ENCODE measurements at regions not wholly inside any gene's neighbourhood (a gene's known extent, or its start where the extent isn't known, plus 50 kb on each side); places are given as distances from the start of the nearest gene placed in this dataset.

DNA sequence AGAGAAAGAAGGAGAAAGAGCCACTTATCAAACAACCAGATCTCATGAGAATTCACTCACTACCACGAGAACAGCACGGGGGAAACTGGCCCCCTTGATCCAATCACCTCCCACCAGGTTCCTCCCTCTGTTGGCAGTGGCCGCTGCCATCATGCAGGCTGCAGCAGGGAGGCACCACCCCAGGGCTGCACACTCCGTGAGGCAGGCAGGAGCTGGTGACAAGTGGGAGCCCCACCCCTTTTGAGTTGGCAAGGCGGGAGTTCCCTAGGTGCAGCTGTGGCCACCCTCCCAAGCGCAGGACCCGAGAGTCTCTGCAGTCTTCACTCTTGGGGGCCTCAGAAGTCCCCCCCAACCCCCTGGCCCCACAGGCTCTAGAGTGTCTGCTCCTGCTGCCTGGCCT lies 83.9 kb upstream of the GJB5 start:
- TF ChIP-seq, protein P1, sequence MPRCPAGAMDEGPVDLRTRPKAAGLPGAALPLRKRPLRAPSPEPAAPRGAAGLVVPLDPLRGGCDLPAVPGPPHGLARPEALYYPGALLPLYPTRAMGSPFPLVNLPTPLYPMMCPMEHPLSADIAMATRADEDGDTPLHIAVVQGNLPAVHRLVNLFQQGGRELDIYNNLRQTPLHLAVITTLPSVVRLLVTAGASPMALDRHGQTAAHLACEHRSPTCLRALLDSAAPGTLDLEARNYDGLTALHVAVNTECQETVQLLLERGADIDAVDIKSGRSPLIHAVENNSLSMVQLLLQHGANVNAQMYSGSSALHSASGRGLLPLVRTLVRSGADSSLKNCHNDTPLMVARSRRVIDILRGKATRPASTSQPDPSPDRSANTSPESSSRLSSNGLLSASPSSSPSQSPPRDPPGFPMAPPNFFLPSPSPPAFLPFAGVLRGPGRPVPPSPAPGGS (IDR thresholded peaks at IDR 0.05), result no peak
- TF ChIP-seq, protein P2, sequence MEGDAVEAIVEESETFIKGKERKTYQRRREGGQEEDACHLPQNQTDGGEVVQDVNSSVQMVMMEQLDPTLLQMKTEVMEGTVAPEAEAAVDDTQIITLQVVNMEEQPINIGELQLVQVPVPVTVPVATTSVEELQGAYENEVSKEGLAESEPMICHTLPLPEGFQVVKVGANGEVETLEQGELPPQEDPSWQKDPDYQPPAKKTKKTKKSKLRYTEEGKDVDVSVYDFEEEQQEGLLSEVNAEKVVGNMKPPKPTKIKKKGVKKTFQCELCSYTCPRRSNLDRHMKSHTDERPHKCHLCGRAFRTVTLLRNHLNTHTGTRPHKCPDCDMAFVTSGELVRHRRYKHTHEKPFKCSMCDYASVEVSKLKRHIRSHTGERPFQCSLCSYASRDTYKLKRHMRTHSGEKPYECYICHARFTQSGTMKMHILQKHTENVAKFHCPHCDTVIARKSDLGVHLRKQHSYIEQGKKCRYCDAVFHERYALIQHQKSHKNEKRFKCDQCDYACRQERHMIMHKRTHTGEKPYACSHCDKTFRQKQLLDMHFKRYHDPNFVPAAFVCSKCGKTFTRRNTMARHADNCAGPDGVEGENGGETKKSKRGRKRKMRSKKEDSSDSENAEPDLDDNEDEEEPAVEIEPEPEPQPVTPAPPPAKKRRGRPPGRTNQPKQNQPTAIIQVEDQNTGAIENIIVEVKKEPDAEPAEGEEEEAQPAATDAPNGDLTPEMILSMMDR (IDR thresholded peaks at IDR 0.05), result no peak
- TF ChIP-seq POLR2A (IDR thresholded peaks at IDR 0.05; ENCODE audit: low read length), result no peak
- TF ChIP-seq, protein P3, sequence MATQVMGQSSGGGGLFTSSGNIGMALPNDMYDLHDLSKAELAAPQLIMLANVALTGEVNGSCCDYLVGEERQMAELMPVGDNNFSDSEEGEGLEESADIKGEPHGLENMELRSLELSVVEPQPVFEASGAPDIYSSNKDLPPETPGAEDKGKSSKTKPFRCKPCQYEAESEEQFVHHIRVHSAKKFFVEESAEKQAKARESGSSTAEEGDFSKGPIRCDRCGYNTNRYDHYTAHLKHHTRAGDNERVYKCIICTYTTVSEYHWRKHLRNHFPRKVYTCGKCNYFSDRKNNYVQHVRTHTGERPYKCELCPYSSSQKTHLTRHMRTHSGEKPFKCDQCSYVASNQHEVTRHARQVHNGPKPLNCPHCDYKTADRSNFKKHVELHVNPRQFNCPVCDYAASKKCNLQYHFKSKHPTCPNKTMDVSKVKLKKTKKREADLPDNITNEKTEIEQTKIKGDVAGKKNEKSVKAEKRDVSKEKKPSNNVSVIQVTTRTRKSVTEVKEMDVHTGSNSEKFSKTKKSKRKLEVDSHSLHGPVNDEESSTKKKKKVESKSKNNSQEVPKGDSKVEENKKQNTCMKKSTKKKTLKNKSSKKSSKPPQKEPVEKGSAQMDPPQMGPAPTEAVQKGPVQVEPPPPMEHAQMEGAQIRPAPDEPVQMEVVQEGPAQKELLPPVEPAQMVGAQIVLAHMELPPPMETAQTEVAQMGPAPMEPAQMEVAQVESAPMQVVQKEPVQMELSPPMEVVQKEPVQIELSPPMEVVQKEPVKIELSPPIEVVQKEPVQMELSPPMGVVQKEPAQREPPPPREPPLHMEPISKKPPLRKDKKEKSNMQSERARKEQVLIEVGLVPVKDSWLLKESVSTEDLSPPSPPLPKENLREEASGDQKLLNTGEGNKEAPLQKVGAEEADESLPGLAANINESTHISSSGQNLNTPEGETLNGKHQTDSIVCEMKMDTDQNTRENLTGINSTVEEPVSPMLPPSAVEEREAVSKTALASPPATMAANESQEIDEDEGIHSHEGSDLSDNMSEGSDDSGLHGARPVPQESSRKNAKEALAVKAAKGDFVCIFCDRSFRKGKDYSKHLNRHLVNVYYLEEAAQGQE (IDR thresholded peaks at IDR 0.05), result no peak
- TF ChIP-seq JUN (IDR thresholded peaks at IDR 0.05), result no peak
- TF ChIP-seq KDM5A (IDR thresholded peaks at IDR 0.05), result no peak
- TF ChIP-seq RFX5 (IDR thresholded peaks at IDR 0.05), result no peak
- TF ChIP-seq CBX8 (IDR thresholded peaks at IDR 0.05), result no peak
- TF ChIP-seq FOSL2 (IDR thresholded peaks at IDR 0.05), result no peak
- no peak for TF ChIP-seq FOSL2 (CRISPR knock-in tag; IDR thresholded peaks at IDR 0.05)
- TF ChIP-seq CEBPB (IDR thresholded peaks at IDR 0.05), result no peak
